ENCODE measurements at regions not wholly inside any gene's neighbourhood (a gene's known extent, or its start where the extent isn't known, plus 50 kb on each side); places are given as distances from the start of the nearest gene placed in this dataset.

DNA sequence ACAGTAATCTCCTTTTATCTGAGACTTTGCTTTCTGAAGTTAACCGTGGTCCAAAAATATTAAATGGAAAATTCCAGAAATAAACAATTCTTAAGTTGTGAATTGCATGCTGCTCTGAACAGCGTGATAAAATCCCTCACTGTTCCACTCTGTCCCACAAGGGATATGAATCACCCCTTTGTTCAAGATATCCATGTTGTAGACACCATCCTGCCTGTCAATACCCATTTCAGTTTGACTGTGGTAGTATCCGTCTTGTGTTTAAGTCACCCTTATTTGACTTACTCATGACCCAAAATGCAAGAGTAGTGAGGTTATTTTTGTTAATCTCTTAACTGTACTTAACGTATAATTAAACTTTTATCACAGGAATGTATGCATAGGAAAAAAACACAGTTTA lies 435.0 kb downstream of the SHQ1 start:
- no peak for TF ChIP-seq POLR2AphosphoS5 (IDR thresholded peaks at IDR 0.05)
- TF ChIP-seq, protein P1, sequence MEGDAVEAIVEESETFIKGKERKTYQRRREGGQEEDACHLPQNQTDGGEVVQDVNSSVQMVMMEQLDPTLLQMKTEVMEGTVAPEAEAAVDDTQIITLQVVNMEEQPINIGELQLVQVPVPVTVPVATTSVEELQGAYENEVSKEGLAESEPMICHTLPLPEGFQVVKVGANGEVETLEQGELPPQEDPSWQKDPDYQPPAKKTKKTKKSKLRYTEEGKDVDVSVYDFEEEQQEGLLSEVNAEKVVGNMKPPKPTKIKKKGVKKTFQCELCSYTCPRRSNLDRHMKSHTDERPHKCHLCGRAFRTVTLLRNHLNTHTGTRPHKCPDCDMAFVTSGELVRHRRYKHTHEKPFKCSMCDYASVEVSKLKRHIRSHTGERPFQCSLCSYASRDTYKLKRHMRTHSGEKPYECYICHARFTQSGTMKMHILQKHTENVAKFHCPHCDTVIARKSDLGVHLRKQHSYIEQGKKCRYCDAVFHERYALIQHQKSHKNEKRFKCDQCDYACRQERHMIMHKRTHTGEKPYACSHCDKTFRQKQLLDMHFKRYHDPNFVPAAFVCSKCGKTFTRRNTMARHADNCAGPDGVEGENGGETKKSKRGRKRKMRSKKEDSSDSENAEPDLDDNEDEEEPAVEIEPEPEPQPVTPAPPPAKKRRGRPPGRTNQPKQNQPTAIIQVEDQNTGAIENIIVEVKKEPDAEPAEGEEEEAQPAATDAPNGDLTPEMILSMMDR (IDR thresholded peaks at IDR 0.05), result no peak

Measured in gastroesophageal sphincter (tissue), 3 donors.